ENCODE measurements at regions not wholly inside any gene's neighbourhood (a gene's known extent, or its start where the extent isn't known, plus 50 kb on each side); places are given as distances from the start of the nearest gene placed in this dataset.

GRCh38 chr6:122145741-122146240, 253.7 kb upstream of the HSF2 start:
- no peaks in the 10 kb centered on the region for H3K36me3 Mint-ChIP-seq (ENCODE audit: unreplicated experiment)

GRCh38 chr6:122147291-122147690, 252.2 kb upstream of the HSF2 start:
- Mint-ChIP-seq H3K4me1 (ENCODE audit: low read depth, unreplicated experiment) (no peaks in the 10 kb centered on the region), H3K27ac (ENCODE audit: unreplicated experiment) (no peak overlapping the region), H3K9me3 (ENCODE audit: unreplicated experiment) (no peaks in the 10 kb centered on the region), H3K36me3 (ENCODE audit: unreplicated experiment) (no peaks in the 10 kb centered on the region), H3K4me3 (ENCODE audit: unreplicated experiment) (no peak overlapping the region), H3K27me3 (ENCODE audit: unreplicated experiment) (no peaks in the 10 kb centered on the region)
- TF ChIP-seq CTCF (IDR thresholded peaks at IDR 0.05; ENCODE audit: partially characterized antibody, unreplicated experiment): no peak
- DNase-seq: no peak

More at GRCh38 chr6:122145741-122146240, 253.7 kb upstream of the HSF2 start:
- no peak overlapping the region for H3K4me3 Mint-ChIP-seq (ENCODE audit: unreplicated experiment)
- H3K27me3 Mint-ChIP-seq (ENCODE audit: unreplicated experiment): no peaks in the 10 kb centered on the region
- TF ChIP-seq CTCF (IDR thresholded peaks at IDR 0.05; ENCODE audit: partially characterized antibody, unreplicated experiment): no peak
- DNase-seq: no peak
- no peaks in the 10 kb centered on the region for H3K4me1 Mint-ChIP-seq (ENCODE audit: low read depth, unreplicated experiment)
- no peaks in the 10 kb centered on the region for H3K9me3 Mint-ChIP-seq (ENCODE audit: unreplicated experiment)
- H3K27ac Mint-ChIP-seq (ENCODE audit: unreplicated experiment): no peak overlapping the region

- Mint-ChIP-seq H3K4me1 (ENCODE audit: low read depth, unreplicated experiment) (no peaks in the 10 kb centered on the region), H3K4me3 (ENCODE audit: unreplicated experiment) (no peak overlapping the region), H3K36me3 (ENCODE audit: unreplicated experiment) (no peaks in the 10 kb centered on the region), H3K27me3 (ENCODE audit: unreplicated experiment) (no peaks in the 10 kb centered on the region), H3K9me3 (ENCODE audit: unreplicated experiment) (no peaks in the 10 kb centered on the region), H3K27ac (ENCODE audit: unreplicated experiment) (no peak overlapping the region)
- no peak for DNase-seq
- no peak for TF ChIP-seq CTCF (IDR thresholded peaks at IDR 0.05; ENCODE audit: partially characterized antibody, unreplicated experiment)
Observed at GRCh38 chr6:122151066-122151465, 248.4 kb upstream of the HSF2 start.

- no peak for TF ChIP-seq CTCF (IDR thresholded peaks at IDR 0.05; ENCODE audit: partially characterized antibody, unreplicated experiment)
- Mint-ChIP-seq H3K27ac (ENCODE audit: unreplicated experiment) (no peak overlapping the region), H3K9me3 (ENCODE audit: unreplicated experiment) (no peaks in the 10 kb centered on the region), H3K4me3 (ENCODE audit: unreplicated experiment) (no peak overlapping the region), H3K36me3 (ENCODE audit: unreplicated experiment) (no peaks in the 10 kb centered on the region), H3K27me3 (ENCODE audit: unreplicated experiment) (no peaks in the 10 kb centered on the region), H3K4me1 (ENCODE audit: low read depth, unreplicated experiment) (no peaks in the 10 kb centered on the region)
- no peak for DNase-seq
Observed at GRCh38 chr6:122151763-122152162, 247.7 kb upstream of the HSF2 start.

GRCh38 chr6:122153557-122153956, 245.9 kb upstream of the HSF2 start:
- Mint-ChIP-seq H3K27ac (ENCODE audit: unreplicated experiment) (no peak overlapping the region), H3K36me3 (ENCODE audit: unreplicated experiment) (no peaks in the 10 kb centered on the region), H3K4me1 (ENCODE audit: low read depth, unreplicated experiment) (no peaks in the 10 kb centered on the region), H3K9me3 (ENCODE audit: unreplicated experiment) (no peaks in the 10 kb centered on the region), H3K27me3 (ENCODE audit: unreplicated experiment) (no peaks in the 10 kb centered on the region), H3K4me3 (ENCODE audit: unreplicated experiment) (no peak overlapping the region)
- TF ChIP-seq CTCF (IDR thresholded peaks at IDR 0.05; ENCODE audit: partially characterized antibody, unreplicated experiment): no peak
- no peak for DNase-seq
